ENCODE measurements at regions not wholly inside any gene's neighbourhood (a gene's known extent, or its start where the extent isn't known, plus 50 kb on each side); places are given as distances from the start of the nearest gene placed in this dataset.

DNA sequence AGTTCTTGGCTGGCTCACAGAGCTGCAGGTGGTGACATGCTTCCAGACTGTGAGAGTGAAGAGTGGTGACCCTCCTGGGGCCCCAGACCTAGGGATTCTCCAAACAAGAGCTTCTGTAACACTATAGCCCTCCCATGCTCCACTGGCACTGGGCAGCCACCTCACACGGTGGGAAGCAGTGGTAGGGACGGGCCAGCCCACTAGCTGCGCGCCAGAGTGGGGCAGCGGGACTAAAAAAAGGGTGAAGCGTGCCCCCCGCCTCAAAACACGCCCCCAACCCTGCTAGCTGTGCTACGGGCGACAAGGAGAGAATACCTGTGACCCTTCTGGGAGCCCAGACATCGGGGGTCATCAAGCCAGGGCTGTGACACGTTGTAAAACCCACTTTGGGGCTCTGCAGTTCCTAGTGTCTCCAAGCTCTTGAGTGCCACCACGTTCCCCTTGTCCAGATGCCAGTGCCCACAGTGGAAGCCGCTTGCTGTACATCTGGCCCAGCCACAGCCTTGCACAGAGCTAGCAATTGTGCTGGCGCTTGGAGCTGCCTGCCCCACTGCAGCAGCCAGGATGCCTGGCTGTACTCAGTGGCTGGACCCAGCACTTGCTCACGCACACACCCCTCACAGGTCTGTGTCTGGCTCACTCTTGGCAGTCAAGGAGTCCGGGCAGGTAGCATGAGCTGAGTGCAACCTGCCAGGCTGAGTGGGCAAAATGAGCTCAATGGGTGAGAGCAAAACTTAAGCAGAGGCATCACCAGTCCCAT is 100.0 kb downstream of the DCAF12L2 start:
- no peak for TF ChIP-seq EZH2 (IDR thresholded peaks at IDR 0.05; ENCODE audit: borderline replicate concordance, low read length)
- TF ChIP-seq, protein P1, sequence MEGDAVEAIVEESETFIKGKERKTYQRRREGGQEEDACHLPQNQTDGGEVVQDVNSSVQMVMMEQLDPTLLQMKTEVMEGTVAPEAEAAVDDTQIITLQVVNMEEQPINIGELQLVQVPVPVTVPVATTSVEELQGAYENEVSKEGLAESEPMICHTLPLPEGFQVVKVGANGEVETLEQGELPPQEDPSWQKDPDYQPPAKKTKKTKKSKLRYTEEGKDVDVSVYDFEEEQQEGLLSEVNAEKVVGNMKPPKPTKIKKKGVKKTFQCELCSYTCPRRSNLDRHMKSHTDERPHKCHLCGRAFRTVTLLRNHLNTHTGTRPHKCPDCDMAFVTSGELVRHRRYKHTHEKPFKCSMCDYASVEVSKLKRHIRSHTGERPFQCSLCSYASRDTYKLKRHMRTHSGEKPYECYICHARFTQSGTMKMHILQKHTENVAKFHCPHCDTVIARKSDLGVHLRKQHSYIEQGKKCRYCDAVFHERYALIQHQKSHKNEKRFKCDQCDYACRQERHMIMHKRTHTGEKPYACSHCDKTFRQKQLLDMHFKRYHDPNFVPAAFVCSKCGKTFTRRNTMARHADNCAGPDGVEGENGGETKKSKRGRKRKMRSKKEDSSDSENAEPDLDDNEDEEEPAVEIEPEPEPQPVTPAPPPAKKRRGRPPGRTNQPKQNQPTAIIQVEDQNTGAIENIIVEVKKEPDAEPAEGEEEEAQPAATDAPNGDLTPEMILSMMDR (IDR thresholded peaks at IDR 0.05; ENCODE audit: low read length) = no peak
